ENCODE measurements at regions not wholly inside any gene's neighbourhood (a gene's known extent, or its start where the extent isn't known, plus 50 kb on each side); places are given as distances from the start of the nearest gene placed in this dataset.
A peak's percentile ranks its signal among the peaks of the same experiment; 100 is the strongest.
"Not testable (repeated sequence)": the region's sequence is repeated elsewhere in the genome, so short reads cannot be mapped to it uniquely, and the experiment has no call there.

DNA sequence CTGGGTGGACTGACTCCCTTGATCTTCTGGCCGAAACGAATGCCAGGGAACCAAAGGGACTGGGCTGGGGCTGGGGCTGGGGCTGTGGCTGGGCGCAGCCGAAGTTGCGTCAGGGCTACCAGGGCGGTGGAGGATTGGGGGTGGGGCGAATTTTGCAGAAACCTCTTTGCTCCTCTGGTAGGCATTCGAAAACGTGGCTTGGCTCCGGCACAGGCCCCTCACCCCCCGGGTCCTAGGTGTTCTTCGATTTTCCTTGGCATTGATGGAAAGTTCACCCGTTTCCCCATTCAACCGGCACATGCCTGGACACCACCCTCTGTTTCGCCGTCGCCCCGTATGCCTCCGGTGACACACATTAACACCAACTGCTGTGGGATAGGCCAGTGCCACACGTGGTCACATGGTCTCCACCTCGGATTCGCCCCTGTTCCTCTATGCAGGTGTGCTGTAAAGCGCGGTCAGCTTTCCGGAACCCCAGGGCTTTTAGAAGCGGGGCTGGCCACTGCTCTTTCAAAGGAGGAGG is 477.1 kb downstream of the SPATA31A7 start:
- peaks cover 14% of the 10 kb centered on the region for H3K36me3 Mint-ChIP-seq (ENCODE audit: unreplicated experiment)
- peaks cover 37% of the 10 kb centered on the region for H3K9me3 Mint-ChIP-seq (ENCODE audit: unreplicated experiment)
- H3K27me3 Mint-ChIP-seq (ENCODE audit: unreplicated experiment), result peaks cover 11% of the 10 kb centered on the region
- no peak for DNase-seq
- TF ChIP-seq, protein P1, sequence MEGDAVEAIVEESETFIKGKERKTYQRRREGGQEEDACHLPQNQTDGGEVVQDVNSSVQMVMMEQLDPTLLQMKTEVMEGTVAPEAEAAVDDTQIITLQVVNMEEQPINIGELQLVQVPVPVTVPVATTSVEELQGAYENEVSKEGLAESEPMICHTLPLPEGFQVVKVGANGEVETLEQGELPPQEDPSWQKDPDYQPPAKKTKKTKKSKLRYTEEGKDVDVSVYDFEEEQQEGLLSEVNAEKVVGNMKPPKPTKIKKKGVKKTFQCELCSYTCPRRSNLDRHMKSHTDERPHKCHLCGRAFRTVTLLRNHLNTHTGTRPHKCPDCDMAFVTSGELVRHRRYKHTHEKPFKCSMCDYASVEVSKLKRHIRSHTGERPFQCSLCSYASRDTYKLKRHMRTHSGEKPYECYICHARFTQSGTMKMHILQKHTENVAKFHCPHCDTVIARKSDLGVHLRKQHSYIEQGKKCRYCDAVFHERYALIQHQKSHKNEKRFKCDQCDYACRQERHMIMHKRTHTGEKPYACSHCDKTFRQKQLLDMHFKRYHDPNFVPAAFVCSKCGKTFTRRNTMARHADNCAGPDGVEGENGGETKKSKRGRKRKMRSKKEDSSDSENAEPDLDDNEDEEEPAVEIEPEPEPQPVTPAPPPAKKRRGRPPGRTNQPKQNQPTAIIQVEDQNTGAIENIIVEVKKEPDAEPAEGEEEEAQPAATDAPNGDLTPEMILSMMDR (IDR thresholded peaks at IDR 0.05; ENCODE audit: partially characterized antibody, unreplicated experiment), result no peak
- H3K4me3 Mint-ChIP-seq (ENCODE audit: unreplicated experiment), result no peak overlapping the region
- no peaks in the 10 kb centered on the region for H3K4me1 Mint-ChIP-seq (ENCODE audit: low read depth, unreplicated experiment)
- no peak overlapping the region for H3K27ac Mint-ChIP-seq (ENCODE audit: unreplicated experiment)

DNA sequence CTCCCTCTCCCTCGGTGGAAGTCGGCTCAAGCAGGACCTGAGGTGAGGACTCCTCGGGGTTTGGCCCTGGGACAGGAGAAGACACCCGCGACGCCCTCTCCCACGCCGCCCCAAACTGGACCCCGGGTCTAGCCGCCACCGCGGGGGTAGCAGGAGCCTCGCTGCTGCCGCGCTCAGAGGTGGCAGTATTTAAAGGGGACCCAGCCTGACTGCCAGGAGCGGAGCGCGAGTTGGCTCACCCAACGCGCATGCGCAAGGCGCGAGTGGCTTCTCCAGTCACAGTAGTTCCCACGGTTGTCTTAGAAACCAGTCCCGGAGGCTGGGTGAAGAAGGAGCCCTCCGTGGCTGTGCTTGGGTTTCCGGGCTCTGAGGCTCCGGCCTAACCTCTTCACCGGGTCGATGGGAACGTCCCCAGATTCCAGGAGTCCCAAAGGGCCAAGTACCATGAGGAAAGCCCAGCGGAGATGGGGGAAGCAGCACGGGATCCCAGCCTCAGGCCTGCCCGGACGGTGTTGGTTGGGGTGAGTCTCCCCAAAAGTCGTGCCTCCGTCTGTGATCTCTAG is 477.8 kb downstream of the SPATA31A7 start:
- Mint-ChIP-seq H3K4me3 (ENCODE audit: unreplicated experiment) (no peak overlapping the region), H3K36me3 (ENCODE audit: unreplicated experiment) (peaks cover 14% of the 10 kb centered on the region), H3K9me3 (ENCODE audit: unreplicated experiment) (peaks cover 45% of the 10 kb centered on the region), H3K27me3 (ENCODE audit: unreplicated experiment) (peaks cover 13% of the 10 kb centered on the region), H3K4me1 (ENCODE audit: low read depth, unreplicated experiment) (no peaks in the 10 kb centered on the region), H3K27ac (ENCODE audit: unreplicated experiment) (no peak overlapping the region)
- DNase-seq, result no peak
- TF ChIP-seq, protein P1 (IDR thresholded peaks at IDR 0.05; ENCODE audit: partially characterized antibody, unreplicated experiment), result no peak

DNA sequence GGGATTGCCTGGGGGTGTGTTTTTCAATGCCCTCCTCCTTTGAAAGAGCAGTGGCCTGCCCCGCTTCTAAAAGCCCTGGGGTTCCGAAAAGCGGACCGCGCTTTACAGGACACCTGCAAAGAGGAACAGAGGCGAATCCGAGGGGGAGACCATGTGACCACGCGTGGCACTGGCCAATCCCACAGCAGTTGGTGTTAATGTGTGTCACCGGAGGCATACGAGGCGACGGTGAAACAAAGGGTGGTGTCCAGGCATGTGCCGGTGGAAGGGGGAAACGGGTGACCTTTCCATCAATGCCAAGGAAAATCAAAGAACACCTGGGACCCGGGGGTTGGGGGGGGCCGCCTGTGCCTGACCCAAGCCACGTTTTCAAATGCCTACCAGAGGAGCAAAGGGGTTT is 478.4 kb downstream of the SPATA31A7 start:
- not testable (repeated sequence) for H3K4me1 Mint-ChIP-seq (ENCODE audit: low read depth, unreplicated experiment); H3K4me3 Mint-ChIP-seq (ENCODE audit: unreplicated experiment); DNase-seq; H3K27ac Mint-ChIP-seq (ENCODE audit: unreplicated experiment)
- Mint-ChIP-seq H3K27me3 (ENCODE audit: unreplicated experiment) (peaks cover 14% of the 10 kb centered on the region), H3K9me3 (ENCODE audit: unreplicated experiment) (peaks cover 47% of the 10 kb centered on the region), H3K36me3 (ENCODE audit: unreplicated experiment) (peaks cover 14% of the 10 kb centered on the region)

DNA sequence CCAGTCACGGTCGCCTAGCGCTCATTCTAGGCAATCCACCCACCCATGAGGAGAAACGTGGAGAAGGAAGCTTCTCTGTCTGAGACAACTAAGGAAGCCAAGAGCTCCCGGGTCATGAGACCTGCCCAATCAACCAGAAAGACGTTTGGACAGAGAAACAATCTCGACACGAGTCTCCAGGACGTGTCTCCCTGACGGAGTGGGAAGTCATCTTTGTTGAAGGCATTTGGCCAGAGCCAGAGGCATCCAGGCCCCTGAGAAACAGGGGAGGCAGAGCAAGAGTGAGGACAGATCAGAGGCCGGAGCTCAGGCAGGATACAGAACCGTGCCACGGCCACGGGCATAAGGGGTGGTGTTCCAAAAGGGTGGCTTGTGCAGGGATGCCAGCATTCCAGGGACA is 479.0 kb downstream of the SPATA31A7 start:
- H3K4me3 Mint-ChIP-seq (ENCODE audit: unreplicated experiment), result no peak overlapping the region
- H3K27me3 Mint-ChIP-seq (ENCODE audit: unreplicated experiment), result peaks cover 16% of the 10 kb centered on the region
- H3K27ac Mint-ChIP-seq (ENCODE audit: unreplicated experiment), result no peak overlapping the region
- H3K36me3 Mint-ChIP-seq (ENCODE audit: unreplicated experiment), result peaks cover 14% of the 10 kb centered on the region
- DNase-seq, result no peak
- TF ChIP-seq, protein P1 (IDR thresholded peaks at IDR 0.05; ENCODE audit: partially characterized antibody, unreplicated experiment), result no peak
- peaks cover 53% of the 10 kb centered on the region for H3K9me3 Mint-ChIP-seq (ENCODE audit: unreplicated experiment)
- no peaks in the 10 kb centered on the region for H3K4me1 Mint-ChIP-seq (ENCODE audit: low read depth, unreplicated experiment)

DNA sequence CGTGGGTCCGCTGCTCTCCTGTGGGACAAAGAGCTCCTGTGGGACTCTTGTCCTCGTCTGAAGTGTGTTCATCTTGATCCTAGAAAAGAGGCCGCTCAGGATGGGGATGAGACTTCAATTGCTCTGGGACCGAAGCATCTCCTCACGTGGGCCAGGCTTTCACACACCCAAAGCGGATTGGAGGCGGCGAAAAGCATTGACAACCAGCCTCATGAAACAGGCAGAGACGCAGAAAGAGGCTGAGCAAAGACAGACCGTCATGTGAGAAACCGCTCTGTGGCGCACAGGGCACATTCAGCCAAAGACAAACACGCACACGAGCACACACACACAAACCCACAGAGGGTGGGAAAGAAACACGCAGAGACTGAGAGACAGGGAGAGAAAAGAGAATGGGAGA is 479.5 kb downstream of the SPATA31A7 start:
- TF ChIP-seq, protein P1 (IDR thresholded peaks at IDR 0.05; ENCODE audit: partially characterized antibody, unreplicated experiment), result no peak
- Mint-ChIP-seq H3K4me3 (ENCODE audit: unreplicated experiment) (no peak overlapping the region), H3K27me3 (ENCODE audit: unreplicated experiment) (peaks cover 16% of the 10 kb centered on the region), H3K9me3 (ENCODE audit: unreplicated experiment) (peaks cover 53% of the 10 kb centered on the region), H3K36me3 (ENCODE audit: unreplicated experiment) (peaks cover 14% of the 10 kb centered on the region), H3K27ac (ENCODE audit: unreplicated experiment) (peak overlapping the region; percentile 52), H3K4me1 (ENCODE audit: low read depth, unreplicated experiment) (no peaks in the 10 kb centered on the region)
- no peak for DNase-seq

DNA sequence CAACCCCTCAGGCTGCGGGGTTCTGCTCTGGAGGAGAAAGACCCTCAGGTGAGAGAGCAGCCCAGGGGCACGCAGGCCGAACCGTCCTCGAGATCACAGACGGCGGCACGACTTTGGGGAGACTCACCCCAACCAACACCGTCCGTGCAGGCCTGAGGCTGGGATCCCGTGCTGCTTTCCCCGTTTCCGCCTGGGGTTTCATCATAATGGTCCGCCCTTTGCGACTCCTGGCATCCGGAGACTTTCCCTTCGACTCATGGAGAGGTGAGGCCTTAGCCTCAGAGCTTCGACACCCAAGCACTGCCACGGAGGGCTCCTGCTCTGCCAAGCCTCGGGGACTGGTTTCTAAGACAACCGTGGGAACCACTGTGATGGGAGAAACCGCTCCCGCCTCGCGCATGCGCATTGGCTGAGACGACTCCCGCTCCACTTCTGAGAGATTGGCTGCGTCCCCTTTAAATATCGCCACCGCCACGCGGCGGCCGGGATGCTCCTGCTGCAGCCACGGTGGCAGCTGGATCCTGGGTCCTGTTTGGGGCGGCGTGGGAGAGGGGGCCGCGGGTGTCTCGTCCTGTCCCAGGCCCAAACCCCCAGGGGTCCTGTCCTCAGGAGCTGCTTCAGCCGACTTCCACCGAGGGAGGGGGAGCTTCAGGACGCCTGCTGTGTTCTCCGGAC is 480.1 kb downstream of the SPATA31A7 start:
- Mint-ChIP-seq H3K9me3 (ENCODE audit: unreplicated experiment) (peaks cover 53% of the 10 kb centered on the region), H3K36me3 (ENCODE audit: unreplicated experiment) (peaks cover 14% of the 10 kb centered on the region), H3K27me3 (ENCODE audit: unreplicated experiment) (peaks cover 16% of the 10 kb centered on the region)
- not testable (repeated sequence) for DNase-seq; H3K4me1 Mint-ChIP-seq (ENCODE audit: low read depth, unreplicated experiment); H3K27ac Mint-ChIP-seq (ENCODE audit: unreplicated experiment); H3K4me3 Mint-ChIP-seq (ENCODE audit: unreplicated experiment)
